ENCODE measurements at regions not wholly inside any gene's neighbourhood (a gene's known extent, or its start where the extent isn't known, plus 50 kb on each side); places are given as distances from the start of the nearest gene placed in this dataset.

DNA sequence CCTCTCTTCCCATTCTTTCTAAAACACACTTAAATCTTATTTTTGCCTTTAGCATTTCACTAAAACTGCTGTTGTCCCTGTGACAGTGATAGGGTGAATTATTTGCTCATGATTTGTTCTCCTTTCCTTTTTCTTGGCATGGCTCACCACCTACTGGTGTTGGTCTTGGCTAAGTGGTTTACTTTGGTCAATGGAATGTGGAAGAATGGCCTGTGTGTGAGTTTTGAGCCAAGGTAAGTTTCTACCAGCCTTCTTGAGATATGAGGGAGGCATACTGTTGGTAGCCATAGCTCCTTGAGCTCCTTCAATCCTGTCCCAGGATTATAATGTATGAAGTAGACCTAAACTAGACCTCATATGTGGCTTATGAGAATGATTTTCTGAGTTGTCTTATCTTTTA, 506.3 kb upstream of the RAG2 start:
- TF ChIP-seq, protein P1, sequence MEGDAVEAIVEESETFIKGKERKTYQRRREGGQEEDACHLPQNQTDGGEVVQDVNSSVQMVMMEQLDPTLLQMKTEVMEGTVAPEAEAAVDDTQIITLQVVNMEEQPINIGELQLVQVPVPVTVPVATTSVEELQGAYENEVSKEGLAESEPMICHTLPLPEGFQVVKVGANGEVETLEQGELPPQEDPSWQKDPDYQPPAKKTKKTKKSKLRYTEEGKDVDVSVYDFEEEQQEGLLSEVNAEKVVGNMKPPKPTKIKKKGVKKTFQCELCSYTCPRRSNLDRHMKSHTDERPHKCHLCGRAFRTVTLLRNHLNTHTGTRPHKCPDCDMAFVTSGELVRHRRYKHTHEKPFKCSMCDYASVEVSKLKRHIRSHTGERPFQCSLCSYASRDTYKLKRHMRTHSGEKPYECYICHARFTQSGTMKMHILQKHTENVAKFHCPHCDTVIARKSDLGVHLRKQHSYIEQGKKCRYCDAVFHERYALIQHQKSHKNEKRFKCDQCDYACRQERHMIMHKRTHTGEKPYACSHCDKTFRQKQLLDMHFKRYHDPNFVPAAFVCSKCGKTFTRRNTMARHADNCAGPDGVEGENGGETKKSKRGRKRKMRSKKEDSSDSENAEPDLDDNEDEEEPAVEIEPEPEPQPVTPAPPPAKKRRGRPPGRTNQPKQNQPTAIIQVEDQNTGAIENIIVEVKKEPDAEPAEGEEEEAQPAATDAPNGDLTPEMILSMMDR (IDR thresholded peaks at IDR 0.05; ENCODE audit: insufficient read depth, low read length, poor library complexity, severe bottlenecking), result no peak
- DNase-seq (ENCODE audit: extremely low read depth, insufficient read length), result no peak
- H3K27me3 ChIP-seq (replicated peaks; ENCODE audit: control insufficient read depth, insufficient read depth, low read length), result no peaks in the 10 kb centered on the region
- H3K36me3 ChIP-seq (ENCODE audit: control insufficient read depth, insufficient read depth, low read length), result no peaks in the 10 kb centered on the region
- H3K4me3 ChIP-seq (replicated peaks; ENCODE audit: low read depth, low read length), result no peak overlapping the region

GRCh38 chr11:37100008-37100407, 502.0 kb upstream of the RAG2 start:
- H3K4me3 ChIP-seq (replicated peaks; ENCODE audit: low read depth, low read length), result no peak overlapping the region
- no peaks in the 10 kb centered on the region for H3K27me3 ChIP-seq (replicated peaks; ENCODE audit: control insufficient read depth, insufficient read depth, low read length)
- no peak for DNase-seq (ENCODE audit: extremely low read depth, insufficient read length)
- no peaks in the 10 kb centered on the region for H3K36me3 ChIP-seq (ENCODE audit: control insufficient read depth, insufficient read depth, low read length)
- TF ChIP-seq, protein P1 (IDR thresholded peaks at IDR 0.05; ENCODE audit: insufficient read depth, low read length, poor library complexity, severe bottlenecking), result no peak

DNA sequence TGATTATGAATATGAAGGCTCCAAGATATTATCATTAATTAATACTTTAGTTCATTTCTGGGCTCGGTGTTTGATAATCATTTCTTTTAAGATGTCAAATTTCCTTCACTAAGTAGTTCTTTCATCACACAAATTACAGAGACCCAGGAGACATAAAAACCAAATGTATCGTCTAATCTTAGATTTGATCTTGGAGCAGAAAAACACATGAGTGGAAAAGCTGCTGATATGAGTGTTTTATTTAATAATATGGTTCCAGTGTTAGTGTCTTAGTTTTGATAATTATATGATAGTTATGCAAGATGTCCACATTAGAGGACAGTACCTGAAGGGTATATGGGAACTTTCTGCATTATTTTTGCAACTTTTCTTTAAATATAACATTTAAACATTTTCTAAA, 494.5 kb upstream of the RAG2 start:
- Histone ChIP-seq H3K36me3 (ENCODE audit: control insufficient read depth, insufficient read depth, low read length) (no peaks in the 10 kb centered on the region), H3K4me3 (replicated peaks; ENCODE audit: low read depth, low read length) (no peak overlapping the region), H3K27me3 (replicated peaks; ENCODE audit: control insufficient read depth, insufficient read depth, low read length) (no peaks in the 10 kb centered on the region)
- TF ChIP-seq, protein P1 (IDR thresholded peaks at IDR 0.05; ENCODE audit: insufficient read depth, low read length, poor library complexity, severe bottlenecking), result no peak
- DNase-seq (ENCODE audit: extremely low read depth, insufficient read length), result no peak

DNA sequence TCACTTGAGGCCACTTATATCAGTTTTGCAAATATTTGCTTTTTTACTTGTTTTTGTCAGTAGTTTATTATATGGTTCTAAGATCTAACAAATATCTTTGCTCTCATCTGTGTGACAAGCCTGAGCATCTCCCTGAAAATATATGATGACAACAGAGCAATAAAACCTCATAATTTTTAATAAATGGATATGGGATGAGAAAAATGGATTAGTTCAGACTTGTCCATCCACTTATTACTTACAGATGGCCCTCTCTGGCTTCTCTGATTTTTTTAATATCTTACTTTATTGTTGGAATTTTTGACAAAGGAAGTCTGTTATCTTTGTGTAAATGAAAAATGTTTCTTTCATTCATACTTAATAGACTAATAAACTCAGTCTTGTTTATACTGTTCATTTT, 491.4 kb upstream of the RAG2 start:
- no peaks in the 10 kb centered on the region for H3K27me3 ChIP-seq (replicated peaks; ENCODE audit: control insufficient read depth, insufficient read depth, low read length)
- TF ChIP-seq, protein P1 (IDR thresholded peaks at IDR 0.05; ENCODE audit: insufficient read depth, low read length, poor library complexity, severe bottlenecking), result no peak
- DNase-seq (ENCODE audit: extremely low read depth, insufficient read length), result no peak

DNA sequence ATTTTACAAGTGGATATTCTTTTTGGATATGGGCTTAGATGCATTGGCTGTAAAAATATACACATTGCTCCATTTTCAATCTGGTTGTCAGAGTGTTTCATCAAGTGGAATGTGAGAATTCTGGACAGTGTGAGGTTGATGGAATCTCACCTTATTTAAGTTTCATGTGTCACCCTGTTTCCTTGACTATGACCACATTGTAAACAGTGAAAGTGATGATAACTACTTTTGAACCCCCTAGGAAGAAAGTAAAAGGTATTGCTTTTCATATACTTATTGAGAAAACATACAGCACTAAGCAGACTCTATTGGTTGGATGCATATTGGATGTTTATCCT, 490.5 kb upstream of the RAG2 start:
- no peak for DNase-seq (ENCODE audit: extremely low read depth, insufficient read length)
- TF ChIP-seq, protein P1 (IDR thresholded peaks at IDR 0.05; ENCODE audit: insufficient read depth, low read length, poor library complexity, severe bottlenecking), result no peak
- no peaks in the 10 kb centered on the region for H3K27me3 ChIP-seq (replicated peaks; ENCODE audit: control insufficient read depth, insufficient read depth, low read length)
- H3K36me3 ChIP-seq (ENCODE audit: control insufficient read depth, insufficient read depth, low read length), result no peaks in the 10 kb centered on the region
- H3K4me3 ChIP-seq (replicated peaks; ENCODE audit: low read depth, low read length), result no peak overlapping the region

More for the DNA sequence above, 491.4 kb upstream of the RAG2 start:
- H3K4me3 ChIP-seq (replicated peaks; ENCODE audit: low read depth, low read length), result no peak overlapping the region
- no peaks in the 10 kb centered on the region for H3K36me3 ChIP-seq (ENCODE audit: control insufficient read depth, insufficient read depth, low read length)

Data from GM06990 (cell line).